DND-41 (cell line): ENCODE measurements at regions not wholly inside any gene's neighbourhood (a gene's known extent, or its start where the extent isn't known, plus 50 kb on each side); places are given as distances from the start of the nearest gene placed in this dataset.

Experiments
- ATAC-seq: fragments of 200-7000 bp; cut with Tn5 transposase; 3 replicates; pipeline ENCODE4 v1.9.1; 2021; ENCODE audit warnings: low read depth; ENCODE audit not compliant: insufficient read depth
- DNase-seq: peaks from one replicate; pipeline ENCODE4 v3.0.0-alpha.2; 2020
- H2AFZ ChIP-seq: 2 replicates; pipeline ENCODE4 v1.6.0; 2012; ENCODE audit warnings: low read depth, low read length
- H3K27ac ChIP-seq: 2 replicates; pipeline ENCODE4 v1.5.1; 2012; ENCODE audit warnings: low read length, inconsistent platforms
- H3K27me3 ChIP-seq: fragments of 200-600 bp; sonication (generic); 2 replicates; pipeline ENCODE4 v1.6.0; 2012; ENCODE audit warnings: low read length, mild to moderate bottlenecking, inconsistent platforms; ENCODE audit not compliant: insufficient read depth, poor library complexity
- H3K36me3 ChIP-seq: 2 replicates; pipeline ENCODE4 v1.5.1; 2012; ENCODE audit warnings: low read length, inconsistent platforms; ENCODE audit not compliant: insufficient read depth
- H3K4me1 ChIP-seq: 2 replicates; pipeline ENCODE4 v1.5.1; 2012; ENCODE audit warnings: mild to moderate bottlenecking, low read length; ENCODE audit not compliant: insufficient read depth
- H3K4me2 ChIP-seq: 2 replicates; pipeline ENCODE4 v1.6.0; 2012; ENCODE audit warnings: mild to moderate bottlenecking, moderate library complexity, low read length, inconsistent platforms; ENCODE audit not compliant: insufficient read depth
- H3K4me3 ChIP-seq, 2 experiments: fragments of 200-600 bp in 1 of 2; shearing (Covaris generic) in 1 of 2; 2 replicates each; pipeline ENCODE4 v1.5.1; 2012 to 2016; ENCODE audit warnings: inconsistent platforms in 2 of 2, low read length in 2 of 2, mild to moderate bottlenecking in 2 of 2, low read depth in 1 of 2, moderate library complexity in 1 of 2
- H3K79me2 ChIP-seq: 2 replicates; pipeline ENCODE4 v1.6.0; 2012; ENCODE audit warnings: low read length, inconsistent platforms; ENCODE audit not compliant: insufficient read depth
- H3K9ac ChIP-seq: 2 replicates; pipeline ENCODE4 v1.6.0; 2012; ENCODE audit warnings: low read depth, mild to moderate bottlenecking, inconsistent platforms, low read length, moderate library complexity
- H3K9me3 ChIP-seq: 2 replicates; pipeline ENCODE4 v1.5.1; 2012; ENCODE audit warnings: low read length, moderate library complexity, mild to moderate bottlenecking, inconsistent platforms; ENCODE audit not compliant: insufficient read depth, severe bottlenecking
- H4K20me1 ChIP-seq: 2 replicates; pipeline ENCODE4 v1.6.0; 2012; ENCODE audit warnings: low read length; ENCODE audit not compliant: insufficient read depth
- CTCF ChIP-seq: IDR thresholded peaks from 2 replicates; pipeline ENCODE4 v1.5.1; 2012; ENCODE audit warnings: borderline replicate concordance, low read length, moderate library complexity, mild to moderate bottlenecking; ENCODE audit not compliant: poor library complexity, severe bottlenecking; ENCODE audit errors: extremely low read depth
- EZH2 ChIP-seq: IDR thresholded peaks from 3 replicates; pipeline ENCODE4 v1.6.1; 2012; ENCODE audit warnings: borderline replicate concordance, low read depth, mild to moderate bottlenecking, moderate library complexity, low read length, inconsistent platforms; ENCODE audit not compliant: severe bottlenecking

GRCh38 chr13:62932256-62932883, 1516.7 kb upstream of the PCDH20 start:
- ATAC-seq (peak; percentile 47; the same call in 2 of the 3 replicates), DNase-seq (no peak)
- no peaks in the 10 kb centered on the region for H3K79me2 ChIP-seq
- peak overlapping the region; percentile 46; the same call in 1 of the 2 replicates for H3K4me2 ChIP-seq
- H3K9ac ChIP-seq: no peak overlapping the region
- no peak overlapping the region for H3K4me3 ChIP-seq
- peaks cover 12% of the 10 kb centered on the region for H3K4me1 ChIP-seq
- H4K20me1 ChIP-seq: no peaks in the 10 kb centered on the region
- peak overlapping the region; percentile 57; the same call in 1 of the 2 replicates for H3K27ac ChIP-seq
- H2AFZ ChIP-seq: peak overlapping the region; percentile 47
- H3K27me3 ChIP-seq: no peaks in the 10 kb centered on the region
- TF ChIP-seq EZH2: no peak
- no peak for TF ChIP-seq CTCF
- no peaks in the 10 kb centered on the region for H3K36me3 ChIP-seq
- H3K9me3 ChIP-seq: no peaks in the 10 kb centered on the region

- H3K27me3 ChIP-seq: no peaks in the 10 kb centered on the region
- no peaks in the 10 kb centered on the region for H3K36me3 ChIP-seq
- H3K79me2 ChIP-seq: no peaks in the 10 kb centered on the region
- peak; percentile 19; the same call in 1 of the 3 replicates for ATAC-seq
- peak overlapping the region; percentile 47 for H2AFZ ChIP-seq
- TF ChIP-seq EZH2: no peak
- TF ChIP-seq CTCF: no peak
- H3K4me1 ChIP-seq: peaks cover 12% of the 10 kb centered on the region
- no peak for DNase-seq
- H3K27ac ChIP-seq: peak overlapping the region; percentile 57
- no peak overlapping the region for H3K4me3 ChIP-seq
- no peaks in the 10 kb centered on the region for H3K9me3 ChIP-seq
- no peak overlapping the region for H3K9ac ChIP-seq
- peak overlapping the region; percentile 46; the same call in 1 of the 2 replicates for H3K4me2 ChIP-seq
- no peaks in the 10 kb centered on the region for H4K20me1 ChIP-seq
These were observed 1516.2 kb upstream of the PCDH20 start for GRCh38 chr13:62931853-62932252.

GRCh38 chr13:62924395-62924794, 1508.7 kb upstream of the PCDH20 start:
- ATAC-seq: no peak
- TF ChIP-seq CTCF: no peak
- no peak for TF ChIP-seq EZH2
- Histone ChIP-seq H3K4me2 (no peak overlapping the region), H4K20me1 (no peaks in the 10 kb centered on the region), H2AFZ (no peak overlapping the region), H3K79me2 (no peaks in the 10 kb centered on the region), H3K9me3 (peaks cover 2% of the 10 kb centered on the region), H3K36me3 (no peaks in the 10 kb centered on the region), H3K27me3 (no peaks in the 10 kb centered on the region), H3K27ac (no peak overlapping the region), H3K4me1 (no peaks in the 10 kb centered on the region), H3K9ac (no peak overlapping the region), H3K4me3 (no peak overlapping the region)
- DNase-seq: no peak

GRCh38 chr13:62920159-62920558, 1504.5 kb upstream of the PCDH20 start:
- Histone ChIP-seq H3K4me2 (no peak overlapping the region), H3K79me2 (no peaks in the 10 kb centered on the region), H3K27ac (no peak overlapping the region), H4K20me1 (no peaks in the 10 kb centered on the region), H3K36me3 (no peaks in the 10 kb centered on the region), H2AFZ (no peak overlapping the region), H3K4me3 (no peak overlapping the region), H3K27me3 (no peaks in the 10 kb centered on the region), H3K9me3 (peaks cover 6% of the 10 kb centered on the region), H3K9ac (no peak overlapping the region), H3K4me1 (no peaks in the 10 kb centered on the region)
- no peak for TF ChIP-seq EZH2
- TF ChIP-seq CTCF: no peak
- ATAC-seq (no peak), DNase-seq (no peak)
